ENCODE measurements at regions not wholly inside any gene's neighbourhood (a gene's known extent, or its start where the extent isn't known, plus 50 kb on each side); places are given as distances from the start of the nearest gene placed in this dataset.

GRCh38 chr3:64764386-64764929, 76.7 kb upstream of the ADAMTS9 start:
- no peak for TF ChIP-seq GATA2 (IDR thresholded peaks at IDR 0.05; ENCODE audit: low read depth, low read length)
- no peak for TF ChIP-seq GATA3 (IDR thresholded peaks at IDR 0.05; ENCODE audit: low read depth, low read length)
